Parathyroid adenoma (tissue), 2 donors: ENCODE measurements at regions not wholly inside any gene's neighbourhood (a gene's known extent, or its start where the extent isn't known, plus 50 kb on each side); places are given as distances from the start of the nearest gene placed in this dataset.

Experiments
- H2AFZ ChIP-seq: fragments of 300-600 bp; sonication (generic); one replicate; pipeline ENCODE4 v1.7.0; 2017; ENCODE audit warnings: antibody characterized with exemption, mild to moderate bottlenecking
- H3K27ac ChIP-seq: fragments of 300-600 bp; sonication (generic); one replicate; pipeline ENCODE4 v1.7.0; 2017
- H3K27me3 ChIP-seq: fragments of 300-600 bp; sonication (generic); one replicate; pipeline ENCODE4 v1.7.0; 2017; ENCODE audit warnings: low read length; ENCODE audit not compliant: control insufficient read depth, insufficient read depth
- H3K36me3 ChIP-seq: fragments of 300-600 bp; sonication (generic); one replicate; pipeline ENCODE4 v1.7.0; 2017; ENCODE audit warnings: low read length; ENCODE audit not compliant: control insufficient read depth, insufficient read depth
- H3K4me1 ChIP-seq: fragments of 300-600 bp; sonication (generic); one replicate; pipeline ENCODE4 v1.7.0; 2017; ENCODE audit warnings: control low read depth
- H3K4me2 ChIP-seq: fragments of 300-600 bp; sonication (generic); one replicate; pipeline ENCODE4 v1.7.0; 2017; ENCODE audit warnings: low read length
- H3K4me3 ChIP-seq: fragments of 300-600 bp; sonication (generic); one replicate; pipeline ENCODE4 v1.7.0; 2017; ENCODE audit warnings: low read depth, low read length
- H3K79me2 ChIP-seq: fragments of 300-600 bp; sonication (generic); one replicate; pipeline ENCODE4 v1.7.0; 2017; ENCODE audit warnings: control low read depth
- H3K9ac ChIP-seq: fragments of 300-600 bp; sonication (generic); one replicate; pipeline ENCODE4 v1.7.0; 2017; ENCODE audit warnings: mild to moderate bottlenecking
- H3K9me3 ChIP-seq: fragments of 300-600 bp; sonication (generic); one replicate; pipeline ENCODE4 v1.7.0; 2017; ENCODE audit warnings: low read length; ENCODE audit not compliant: control insufficient read depth
- TF ChIP-seq, protein P1 (sequence below): fragments of 300-600 bp; sonication (generic); IDR thresholded peaks from one replicate; pipeline ENCODE4 v1.7.0; 2017; ENCODE audit warnings: antibody characterized with exemption, mild to moderate bottlenecking
- donor health status: primary hyperparathyroidism.

DNA sequence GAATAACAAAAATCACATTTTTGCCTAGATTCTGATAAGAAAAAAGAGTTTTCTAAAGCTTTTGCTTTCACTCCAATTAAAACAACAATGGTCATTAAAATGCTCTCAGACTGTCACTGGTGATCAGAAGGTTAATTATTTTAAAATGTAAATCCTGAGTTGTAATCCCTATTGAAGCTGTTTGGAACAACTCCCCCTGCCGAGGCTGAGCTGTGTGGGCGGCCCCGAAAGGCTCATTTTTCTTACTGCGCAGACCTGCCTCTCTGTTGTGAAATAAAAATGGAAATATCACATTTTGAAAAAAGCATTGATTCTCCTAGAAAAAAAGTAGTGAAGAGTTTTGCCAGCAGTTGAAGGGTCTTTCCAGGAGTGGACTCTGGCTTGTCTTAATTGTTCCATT is 174.8 kb upstream of the CDKN3 start:
- Histone ChIP-seq H3K4me1 (peaks cover 4% of the 10 kb centered on the region), H3K27ac (no peak overlapping the region), H3K9ac (no peak overlapping the region), H2AFZ (no peak overlapping the region), H3K79me2 (no peaks in the 10 kb centered on the region), H3K27me3 (no peaks in the 10 kb centered on the region), H3K4me2 (no peak overlapping the region), H3K4me3 (no peak overlapping the region), H3K36me3 (no peaks in the 10 kb centered on the region), H3K9me3 (no peaks in the 10 kb centered on the region)
- TF ChIP-seq, protein P1, sequence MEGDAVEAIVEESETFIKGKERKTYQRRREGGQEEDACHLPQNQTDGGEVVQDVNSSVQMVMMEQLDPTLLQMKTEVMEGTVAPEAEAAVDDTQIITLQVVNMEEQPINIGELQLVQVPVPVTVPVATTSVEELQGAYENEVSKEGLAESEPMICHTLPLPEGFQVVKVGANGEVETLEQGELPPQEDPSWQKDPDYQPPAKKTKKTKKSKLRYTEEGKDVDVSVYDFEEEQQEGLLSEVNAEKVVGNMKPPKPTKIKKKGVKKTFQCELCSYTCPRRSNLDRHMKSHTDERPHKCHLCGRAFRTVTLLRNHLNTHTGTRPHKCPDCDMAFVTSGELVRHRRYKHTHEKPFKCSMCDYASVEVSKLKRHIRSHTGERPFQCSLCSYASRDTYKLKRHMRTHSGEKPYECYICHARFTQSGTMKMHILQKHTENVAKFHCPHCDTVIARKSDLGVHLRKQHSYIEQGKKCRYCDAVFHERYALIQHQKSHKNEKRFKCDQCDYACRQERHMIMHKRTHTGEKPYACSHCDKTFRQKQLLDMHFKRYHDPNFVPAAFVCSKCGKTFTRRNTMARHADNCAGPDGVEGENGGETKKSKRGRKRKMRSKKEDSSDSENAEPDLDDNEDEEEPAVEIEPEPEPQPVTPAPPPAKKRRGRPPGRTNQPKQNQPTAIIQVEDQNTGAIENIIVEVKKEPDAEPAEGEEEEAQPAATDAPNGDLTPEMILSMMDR: no peak

GRCh38 chr14:54223831-54224402 is 172.9 kb upstream of the CDKN3 start:
- TF ChIP-seq, protein P1: no peak
- no peak overlapping the region for H3K4me3 ChIP-seq
- no peak overlapping the region for H3K4me2 ChIP-seq
- H3K27me3 ChIP-seq: no peaks in the 10 kb centered on the region
- H3K79me2 ChIP-seq: no peaks in the 10 kb centered on the region
- no peaks in the 10 kb centered on the region for H3K9me3 ChIP-seq
- H2AFZ ChIP-seq: no peak overlapping the region
- no peaks in the 10 kb centered on the region for H3K36me3 ChIP-seq
- no peak overlapping the region for H3K9ac ChIP-seq
- no peak overlapping the region for H3K27ac ChIP-seq
- H3K4me1 ChIP-seq: peaks cover 4% of the 10 kb centered on the region

- H3K27ac ChIP-seq: no peak overlapping the region
These were observed 171.2 kb upstream of the CDKN3 start for GRCh38 chr14:54225457-54226060.

GRCh38 chr14:54226103-54226502 is 170.7 kb upstream of the CDKN3 start:
- TF ChIP-seq, protein P1: no peak
- Histone ChIP-seq H3K27me3 (no peaks in the 10 kb centered on the region), H3K4me2 (no peak overlapping the region), H2AFZ (no peak overlapping the region), H3K4me3 (no peak overlapping the region), H3K36me3 (no peaks in the 10 kb centered on the region), H3K9me3 (no peaks in the 10 kb centered on the region), H3K27ac (no peak overlapping the region), H3K4me1 (no peaks in the 10 kb centered on the region), H3K79me2 (no peaks in the 10 kb centered on the region), H3K9ac (no peak overlapping the region)

More at GRCh38 chr14:54225457-54226060, 171.2 kb upstream of the CDKN3 start:
- Histone ChIP-seq H3K9ac (no peak overlapping the region), H3K4me1 (no peaks in the 10 kb centered on the region), H3K36me3 (no peaks in the 10 kb centered on the region), H3K4me2 (no peak overlapping the region), H3K4me3 (no peak overlapping the region), H3K79me2 (no peaks in the 10 kb centered on the region), H2AFZ (no peak overlapping the region), H3K27me3 (no peaks in the 10 kb centered on the region), H3K9me3 (no peaks in the 10 kb centered on the region)
- TF ChIP-seq, protein P1: no peak

DNA sequence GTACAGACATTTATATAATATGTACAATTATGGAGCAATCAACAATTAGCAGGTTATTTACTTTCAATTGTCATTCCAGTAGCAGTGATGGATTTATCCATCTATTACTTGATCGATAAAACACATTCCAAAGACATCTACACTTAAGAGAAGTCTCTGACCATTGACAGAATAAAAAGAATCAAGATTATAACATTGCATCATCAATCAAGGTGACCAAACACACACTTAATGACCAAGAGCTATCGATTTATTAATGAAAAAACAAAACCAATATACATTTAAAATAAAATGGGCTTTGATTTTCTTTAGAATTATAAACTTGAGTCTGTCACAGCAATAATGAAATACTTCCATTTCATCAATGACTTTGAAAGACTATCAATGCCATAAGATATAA is 170.2 kb upstream of the CDKN3 start:
- Histone ChIP-seq H3K4me2 (no peak overlapping the region), H3K36me3 (no peaks in the 10 kb centered on the region), H3K27me3 (no peaks in the 10 kb centered on the region), H3K27ac (no peak overlapping the region), H3K79me2 (no peaks in the 10 kb centered on the region), H3K9ac (no peak overlapping the region), H3K9me3 (no peaks in the 10 kb centered on the region), H3K4me3 (no peak overlapping the region), H2AFZ (no peak overlapping the region), H3K4me1 (no peaks in the 10 kb centered on the region)
- TF ChIP-seq, protein P1: no peak
